Activated naive CD4-positive, alpha-beta T cell treated with anti-CD3 and anti-CD28 coated beads, Interleukin-2, amount 50 U/mL, for 72 hours (primary cell): ENCODE measurements at regions not wholly inside any gene's neighbourhood (a gene's known extent, or its start where the extent isn't known, plus 50 kb on each side); places are given as distances from the start of the nearest gene placed in this dataset.

Experiments used
- ATAC-seq, 2 donors: fragments of 150-1000 bp; cut with Tn5 transposase; 2 replicates each; pipeline ENCODE4 v1.10.0; 2021; ENCODE audit warnings: mild to moderate bottlenecking in 2 of 2, moderate library complexity in 2 of 2
- DNase-seq, 2 donors: peaks; one replicate each; pipeline ENCODE4 v3.0.0; 2021 to 2022; ENCODE audit warnings: low spot score in 2 of 2
- H3K27ac Mint-ChIP-seq, 2 donors: one replicate each; pipeline ENCODE4 v1.8.0; 2022; ENCODE audit warnings: mild to moderate bottlenecking in 2 of 2, mixed read lengths in 2 of 2
- H3K36me3 Mint-ChIP-seq, 2 donors: one replicate each; pipeline ENCODE4 v1.8.0; 2022; ENCODE audit warnings: mixed read lengths in 2 of 2
- H3K9me3 Mint-ChIP-seq, 2 donors: one replicate each; pipeline ENCODE4 v1.8.0; 2022; ENCODE audit warnings: mixed read lengths in 2 of 2

DNA sequence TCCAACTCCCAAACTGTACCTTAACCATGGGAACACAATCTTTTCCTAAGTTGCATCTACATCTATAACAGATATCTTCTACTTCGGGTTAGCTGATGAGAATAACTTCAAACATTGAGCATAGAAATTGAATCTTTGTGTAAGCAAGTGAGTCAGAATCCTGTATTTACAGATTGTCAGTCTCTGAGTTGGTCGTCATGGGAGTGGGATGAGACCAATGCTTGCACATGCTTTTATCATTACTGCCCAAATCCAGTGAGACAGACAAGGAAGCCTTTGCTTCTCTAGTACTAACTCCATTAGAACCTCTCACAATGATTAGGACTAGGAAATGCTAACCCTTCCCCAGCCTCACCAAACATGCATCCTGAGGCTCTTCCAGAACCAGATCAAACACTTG, 587.1 kb upstream of the ZNF717 start:
- no peak for DNase-seq
- no peak for ATAC-seq
- Mint-ChIP-seq H3K9me3 (peaks cover 16 to 21% of the 10 kb centered on the region in 2 donors), H3K36me3 (no peaks in the 10 kb centered on the region), H3K27ac (no peak overlapping the region)

DNA sequence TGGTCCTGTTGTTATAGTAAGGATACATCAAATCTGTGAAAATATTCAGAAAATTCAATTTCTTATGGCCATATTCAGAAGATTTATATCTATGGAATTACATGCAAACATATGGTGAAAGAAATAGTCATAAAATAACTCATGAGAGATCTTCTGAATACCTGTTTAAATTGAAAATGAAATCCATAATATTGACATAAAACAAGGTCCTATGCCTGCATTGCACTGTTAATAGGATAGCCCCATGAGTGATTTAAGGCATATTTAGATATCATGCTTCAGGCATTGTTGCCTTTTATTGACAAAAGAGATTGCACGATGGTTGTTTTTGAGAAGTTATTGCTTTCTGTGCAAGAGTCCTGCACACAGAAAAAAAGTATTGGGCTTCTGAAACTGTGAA, 591.7 kb upstream of the ZNF717 start:
- no peaks in the 10 kb centered on the region for H3K36me3 Mint-ChIP-seq
- DNase-seq (no peak), ATAC-seq (no peak)
- H3K9me3 Mint-ChIP-seq: peaks cover 13 to 16% of the 10 kb centered on the region in 2 donors
- no peak overlapping the region for H3K27ac Mint-ChIP-seq

DNA sequence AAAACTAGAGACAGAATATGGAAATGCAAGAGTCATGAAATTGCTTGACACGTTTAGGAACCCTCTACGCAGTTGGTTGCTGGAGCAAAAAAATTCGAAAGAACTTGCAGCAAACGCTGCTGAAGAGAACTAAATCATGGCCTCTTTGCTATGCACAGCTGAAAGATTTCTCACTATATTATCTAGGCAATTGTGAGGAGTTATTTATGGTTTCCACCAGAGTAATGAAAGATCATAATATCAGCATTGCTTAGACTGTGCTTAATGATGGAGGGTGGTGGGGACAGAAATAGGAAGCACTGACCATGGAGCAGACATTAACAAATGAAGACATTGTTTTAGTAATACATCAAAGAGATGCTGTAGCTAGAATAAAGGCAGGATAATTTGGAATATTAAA, 593.4 kb upstream of the ZNF717 start:
- peaks cover 9 to 16% of the 10 kb centered on the region in 2 donors for H3K9me3 Mint-ChIP-seq
- no peak overlapping the region for H3K27ac Mint-ChIP-seq
- no peak for ATAC-seq
- no peaks in the 10 kb centered on the region for H3K36me3 Mint-ChIP-seq
- no peak for DNase-seq

DNA sequence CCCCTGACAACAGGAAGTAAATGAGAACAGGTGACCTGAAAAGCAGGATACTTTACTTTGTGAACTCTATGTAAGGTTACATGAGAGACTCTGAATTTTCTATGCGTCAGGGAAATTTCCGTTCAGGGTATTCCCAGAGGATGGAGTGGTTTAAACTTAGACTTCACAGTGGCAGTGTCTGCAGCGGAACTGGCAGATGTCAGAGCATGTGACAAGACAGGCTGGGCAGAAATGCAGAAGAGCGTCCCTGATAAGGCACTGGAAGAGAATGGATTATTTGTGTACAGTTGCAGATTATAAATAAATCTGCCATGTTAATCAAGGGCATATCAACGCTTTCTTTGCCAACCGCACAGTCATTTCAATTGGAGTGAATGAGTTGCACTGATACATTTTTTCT, 598.4 kb upstream of the ZNF717 start:
- H3K9me3 Mint-ChIP-seq: peaks cover 15% of the 10 kb centered on the region in 2 donors
- DNase-seq (no peak), ATAC-seq (no peak)
- no peaks in the 10 kb centered on the region for H3K36me3 Mint-ChIP-seq
- no peak overlapping the region for H3K27ac Mint-ChIP-seq

DNA sequence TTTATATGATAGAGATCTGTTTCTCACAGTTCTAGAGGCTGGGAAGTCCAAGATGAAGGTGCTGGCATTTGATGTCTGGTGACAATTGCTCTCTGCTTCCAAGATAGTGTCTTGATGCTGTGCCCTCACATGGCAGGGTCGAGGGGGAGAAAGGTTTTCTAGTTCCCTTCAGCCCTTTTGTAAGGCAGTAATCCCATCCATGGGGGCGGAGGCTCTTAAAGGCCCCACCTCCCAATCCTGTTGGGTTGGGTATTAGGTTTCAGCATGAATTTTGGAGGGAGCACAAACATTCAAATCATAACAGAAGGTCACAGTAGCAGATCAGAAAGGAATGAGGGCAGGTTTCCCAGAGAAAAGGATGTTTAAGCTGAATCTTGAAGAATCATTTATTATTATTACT, 601.7 kb upstream of the ZNF717 start:
- no peak for DNase-seq
- Mint-ChIP-seq H3K9me3 (peaks cover 19 to 20% of the 10 kb centered on the region in 2 donors), H3K27ac (no peak overlapping the region), H3K36me3 (no peaks in the 10 kb centered on the region)
- ATAC-seq: no peak

DNA sequence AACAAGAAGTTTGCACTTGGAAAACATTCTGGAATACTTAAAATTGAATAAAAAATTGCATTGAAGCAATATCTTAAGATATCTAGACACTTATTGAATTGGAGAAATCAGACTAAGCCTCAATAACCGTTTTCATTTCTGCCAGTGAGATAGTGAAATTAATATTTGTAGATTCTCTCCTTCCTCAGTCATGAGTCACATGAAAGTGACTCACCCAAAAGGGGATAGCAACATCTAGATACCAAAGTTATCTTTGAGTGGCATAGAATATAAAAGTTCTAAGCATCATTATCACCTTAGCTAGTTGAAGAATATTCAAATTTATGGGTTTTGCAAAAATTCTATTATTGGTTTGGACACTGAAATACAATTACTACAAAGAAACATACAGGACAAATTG, 614.8 kb upstream of the ZNF717 start:
- DNase-seq (no peak), ATAC-seq (no peak)
- H3K36me3 Mint-ChIP-seq: no peaks in the 10 kb centered on the region
- H3K27ac Mint-ChIP-seq: no peak overlapping the region
- H3K9me3 Mint-ChIP-seq: peaks cover 11 to 15% of the 10 kb centered on the region in 2 donors

DNA sequence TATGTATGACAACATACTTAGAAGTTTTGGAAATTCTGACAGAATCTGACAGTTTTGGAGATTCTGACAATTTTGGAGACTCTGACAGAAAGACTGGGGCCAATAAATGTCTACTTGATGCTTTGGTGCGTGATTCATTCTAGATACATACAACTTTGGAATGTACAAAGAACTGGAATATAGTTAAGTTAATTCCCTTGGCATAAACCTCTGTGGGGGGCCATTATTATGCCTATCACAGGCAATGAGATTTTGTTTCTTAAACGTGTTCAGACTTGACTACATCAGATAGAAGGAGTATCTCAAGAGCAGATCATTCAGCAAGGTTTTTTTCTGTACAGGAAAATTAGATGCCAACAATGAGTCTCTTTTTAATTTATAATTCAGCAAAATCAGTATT, 617.6 kb upstream of the ZNF717 start:
- no peaks in the 10 kb centered on the region for H3K36me3 Mint-ChIP-seq
- ATAC-seq (no peak), DNase-seq (no peak)
- no peak overlapping the region for H3K27ac Mint-ChIP-seq
- H3K9me3 Mint-ChIP-seq: peaks cover 17 to 22% of the 10 kb centered on the region in 2 donors

DNA sequence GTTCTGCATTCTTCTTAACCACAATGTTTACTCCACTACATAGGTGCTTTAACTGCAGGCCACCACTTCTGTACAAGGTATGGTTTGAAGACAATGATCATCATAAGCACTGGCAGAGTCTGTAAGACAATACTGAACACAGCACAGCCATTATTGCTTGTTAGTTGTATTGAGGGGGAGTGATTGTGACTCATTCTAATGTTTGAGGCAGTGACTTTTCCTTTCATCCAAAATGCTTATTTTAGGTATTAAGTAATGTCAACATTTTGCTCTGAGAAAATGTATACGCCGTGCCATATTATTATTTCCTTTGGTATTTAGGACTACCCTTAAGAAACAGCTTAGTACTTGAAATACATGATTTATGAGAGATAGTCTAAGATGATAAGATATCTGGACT, 618.2 kb upstream of the ZNF717 start:
- DNase-seq: no peak
- Mint-ChIP-seq H3K9me3 (peaks cover 17 to 22% of the 10 kb centered on the region in 2 donors), H3K27ac (no peak overlapping the region), H3K36me3 (no peaks in the 10 kb centered on the region)
- no peak for ATAC-seq

DNA sequence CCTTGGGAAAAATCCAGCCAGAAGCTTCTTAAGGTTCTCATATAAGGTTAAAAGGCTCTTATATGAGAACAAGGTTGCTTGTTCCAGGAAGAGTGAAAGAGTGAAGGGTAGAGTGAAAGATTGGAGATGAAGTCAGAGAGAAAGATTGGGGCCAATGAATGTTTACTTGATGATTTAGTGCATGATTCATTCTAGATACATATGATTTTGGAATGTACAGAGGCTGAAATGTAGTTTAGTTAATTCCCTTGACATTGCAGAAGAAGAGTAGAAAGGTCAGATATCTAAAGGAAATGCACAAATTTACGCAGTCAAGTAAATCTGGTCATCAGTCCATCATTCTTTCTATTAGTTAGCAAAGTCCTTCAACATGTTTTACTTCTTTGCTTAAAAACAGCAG, 619.8 kb upstream of the ZNF717 start:
- Mint-ChIP-seq H3K27ac (no peak overlapping the region), H3K9me3 (peaks cover 17 to 25% of the 10 kb centered on the region in 2 donors), H3K36me3 (no peaks in the 10 kb centered on the region)
- ATAC-seq: no peak
- DNase-seq: no peak

DNA sequence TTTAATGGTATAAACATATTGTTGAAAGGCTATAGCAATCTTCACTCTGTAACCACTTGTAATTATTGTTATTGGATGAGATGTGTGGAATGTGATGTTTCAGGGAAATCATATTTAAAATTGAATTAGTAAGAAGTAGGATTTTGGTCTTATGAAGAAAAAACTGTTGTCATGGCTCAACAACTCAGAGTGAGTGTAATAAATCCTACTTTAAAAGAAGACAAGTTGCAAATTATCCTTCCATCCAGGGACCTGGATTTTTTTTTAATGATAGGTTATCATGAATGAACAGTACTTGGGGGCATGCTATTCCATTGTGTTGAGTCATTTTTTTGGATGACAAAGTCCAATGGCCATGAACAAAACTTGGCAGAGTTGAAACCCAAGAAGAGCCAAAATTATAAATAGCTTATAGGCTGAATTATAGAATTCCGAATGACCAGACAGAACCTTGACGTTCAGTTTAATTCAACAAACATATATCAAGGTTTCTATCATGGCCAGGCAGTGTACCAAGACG, 625.5 kb upstream of the ZNF717 start:
- Mint-ChIP-seq H3K27ac (no peak overlapping the region), H3K9me3 (peaks cover 13 to 20% of the 10 kb centered on the region in 2 donors), H3K36me3 (peaks cover 0 to 6% of the 10 kb centered on the region in 2 donors)
- ATAC-seq (no peak), DNase-seq (no peak)

DNA sequence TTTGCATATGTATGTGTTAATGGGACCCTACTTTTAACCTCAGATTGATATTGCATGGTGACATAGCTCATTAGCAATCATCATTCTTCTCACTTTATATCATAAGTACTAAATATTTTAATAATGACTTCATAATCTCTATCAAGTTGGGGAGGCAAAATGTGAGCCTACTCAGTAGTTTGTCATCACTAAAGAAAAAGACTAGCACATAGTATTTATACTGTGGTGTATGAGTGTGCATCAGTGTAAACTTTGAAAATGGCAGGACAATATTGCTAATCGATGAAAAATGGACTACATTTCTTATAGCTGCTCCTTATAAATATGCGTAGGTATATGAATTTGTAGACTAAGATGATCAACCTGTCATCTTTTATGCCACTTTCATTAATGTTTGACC, 624.5 kb upstream of the ROBO2 start:
- no peak for ATAC-seq
- Mint-ChIP-seq H3K9me3 (peaks cover 6 to 17% of the 10 kb centered on the region in 2 donors), H3K27ac (no peak overlapping the region), H3K36me3 (peaks cover 0 to 6% of the 10 kb centered on the region in 2 donors)
- no peak for DNase-seq

DNA sequence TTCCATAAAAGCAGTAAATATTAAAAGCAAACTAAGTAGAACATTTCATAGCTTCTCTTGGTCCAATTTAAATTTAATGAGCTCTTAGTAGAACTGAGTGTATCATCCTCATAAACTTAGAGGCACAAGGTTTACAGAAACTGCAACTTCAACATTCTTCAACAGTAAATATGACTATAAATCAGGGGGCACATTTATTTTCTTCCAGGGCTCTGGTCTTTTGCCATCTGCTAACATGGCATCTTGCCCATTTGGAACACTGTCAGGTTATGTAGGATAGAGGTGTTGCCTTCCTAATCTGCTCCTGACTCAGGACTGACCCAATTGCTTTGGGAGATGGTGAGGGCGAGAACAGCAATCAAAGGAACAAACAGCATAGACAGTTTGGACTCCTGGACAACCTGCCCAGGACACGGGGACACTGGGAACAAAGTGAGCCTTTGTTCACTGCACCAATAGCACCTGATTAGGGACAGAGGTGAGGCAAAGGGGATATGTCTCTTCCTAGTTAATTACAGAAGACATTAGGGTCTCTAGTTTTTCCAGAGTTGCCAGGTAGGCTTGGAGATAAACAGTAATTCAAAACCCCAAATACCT, 610.2 kb upstream of the ROBO2 start:
- H3K36me3 Mint-ChIP-seq: no peaks in the 10 kb centered on the region
- H3K9me3 Mint-ChIP-seq: peaks cover 12 to 14% of the 10 kb centered on the region in 2 donors
- H3K27ac Mint-ChIP-seq: no peak overlapping the region
- ATAC-seq (no peak), DNase-seq (no peak)

DNA sequence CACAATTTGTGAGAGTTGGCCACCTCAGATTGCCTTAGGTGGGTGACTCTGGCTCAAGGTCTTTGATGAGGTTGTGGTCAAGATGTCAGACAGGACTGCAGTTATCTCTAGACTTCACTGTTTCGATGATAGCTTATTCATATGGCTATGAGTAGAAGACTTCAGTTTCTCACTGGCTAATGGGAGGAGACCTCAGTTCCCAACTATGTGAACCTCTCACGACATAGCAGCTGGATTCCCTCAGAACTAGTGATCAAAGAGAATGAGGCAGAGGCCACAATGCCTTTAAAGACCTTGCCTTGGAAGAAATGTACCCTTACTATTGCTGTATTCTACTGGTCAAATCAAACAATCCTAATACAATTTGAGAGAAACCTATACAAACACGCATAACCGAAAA, 607.5 kb upstream of the ROBO2 start:
- no peaks in the 10 kb centered on the region for H3K36me3 Mint-ChIP-seq
- no peak overlapping the region for H3K27ac Mint-ChIP-seq
- ATAC-seq: no peak
- peaks cover 4 to 10% of the 10 kb centered on the region in 2 donors for H3K9me3 Mint-ChIP-seq
- no peak for DNase-seq

DNA sequence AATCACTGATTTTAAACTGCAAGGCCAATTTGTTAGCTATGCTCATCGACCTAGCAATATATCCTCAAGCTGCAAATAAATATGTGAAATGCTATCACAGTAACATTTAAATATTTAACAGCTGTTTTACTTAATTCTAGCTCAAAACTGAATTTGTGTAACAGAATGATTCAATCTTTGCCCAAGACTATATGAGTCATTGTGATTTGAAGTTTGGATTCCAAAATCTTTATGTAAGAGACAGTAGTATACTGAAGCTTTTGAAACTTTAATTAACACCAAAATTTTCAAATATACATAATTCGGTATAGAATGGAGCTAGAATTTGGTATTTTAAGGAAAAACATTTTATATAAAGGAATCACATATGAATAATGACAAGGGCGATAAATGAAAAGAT, 603.0 kb upstream of the ROBO2 start:
- Mint-ChIP-seq H3K36me3 (no peaks in the 10 kb centered on the region), H3K9me3 (peaks cover 10 to 16% of the 10 kb centered on the region in 2 donors), H3K27ac (no peak overlapping the region)
- DNase-seq (no peak), ATAC-seq (no peak)

DNA sequence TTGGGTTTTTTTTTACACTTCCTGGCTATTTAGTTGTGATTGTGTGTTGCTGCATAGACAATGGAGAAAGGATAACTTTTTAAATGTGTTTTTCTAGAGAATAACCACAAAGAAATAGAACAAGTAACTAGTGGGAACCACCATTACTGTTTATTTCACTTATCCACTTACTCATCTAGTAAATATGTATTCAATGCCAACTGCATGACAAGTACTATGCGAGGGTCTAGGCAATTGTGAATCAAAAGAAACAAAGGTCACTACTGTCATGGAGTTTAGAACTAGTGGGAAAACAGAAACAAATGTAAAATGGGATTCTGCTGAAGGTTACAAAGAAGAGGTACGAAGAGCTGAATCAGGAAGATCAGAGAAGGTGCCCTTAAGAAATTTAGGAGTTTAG, 600.9 kb upstream of the ROBO2 start:
- Mint-ChIP-seq H3K27ac (no peak overlapping the region), H3K36me3 (no peaks in the 10 kb centered on the region), H3K9me3 (peaks cover 9 to 11% of the 10 kb centered on the region in 2 donors)
- ATAC-seq (no peak), DNase-seq (no peak)

DNA sequence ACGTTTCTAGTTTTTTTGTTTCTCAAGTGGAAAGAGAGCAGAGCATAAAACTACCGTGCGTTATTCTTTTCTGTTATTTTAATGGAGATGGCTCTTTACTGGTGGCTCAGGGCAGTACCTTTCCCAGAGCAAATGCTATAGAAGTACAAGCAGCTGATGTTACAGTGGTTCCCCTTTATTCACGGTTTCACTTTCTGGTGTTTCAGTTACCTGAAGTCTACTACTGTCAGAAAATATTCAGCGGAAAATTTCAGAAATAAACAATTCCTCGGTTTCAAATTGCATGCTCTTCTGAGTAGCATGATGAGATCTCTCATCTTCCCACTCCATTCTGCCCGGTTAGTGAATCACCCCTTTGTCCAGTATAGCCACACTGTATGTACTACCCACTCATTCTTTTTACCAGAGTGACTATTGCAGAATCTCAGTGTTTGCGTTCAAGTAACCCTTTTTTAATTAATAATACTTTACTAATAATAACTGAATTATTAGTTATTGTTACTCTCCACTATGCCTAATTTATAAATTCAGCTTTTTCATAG, 597.5 kb upstream of the ROBO2 start:
- no peak for DNase-seq
- H3K36me3 Mint-ChIP-seq: no peaks in the 10 kb centered on the region
- H3K9me3 Mint-ChIP-seq: peaks cover 6 to 11% of the 10 kb centered on the region in 2 donors
- no peak overlapping the region for H3K27ac Mint-ChIP-seq
- ATAC-seq: no peak

DNA sequence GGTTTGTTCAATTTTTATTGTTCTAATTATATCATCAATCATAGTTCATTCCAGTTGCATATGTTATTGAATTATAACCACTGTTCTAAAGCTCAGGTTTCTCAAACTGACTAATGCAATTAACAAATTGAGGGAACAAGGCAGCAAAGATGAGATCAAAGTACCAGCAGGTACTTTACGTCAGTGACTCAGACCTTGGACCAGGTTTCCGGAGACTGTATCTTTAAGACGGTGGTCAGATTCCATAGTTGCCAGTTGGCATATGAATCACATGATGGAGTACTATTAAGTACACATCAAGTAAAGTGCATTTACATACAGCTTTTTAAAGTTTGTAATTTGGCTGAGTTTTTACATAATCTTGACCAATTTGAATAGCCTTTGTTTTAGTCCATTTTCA, 583.6 kb upstream of the ROBO2 start:
- peaks cover 5 to 22% of the 10 kb centered on the region in 2 donors for H3K9me3 Mint-ChIP-seq
- H3K27ac Mint-ChIP-seq: no peak overlapping the region
- no peak for ATAC-seq
- DNase-seq: no peak
- H3K36me3 Mint-ChIP-seq: peaks cover 0 to 6% of the 10 kb centered on the region in 2 donors

DNA sequence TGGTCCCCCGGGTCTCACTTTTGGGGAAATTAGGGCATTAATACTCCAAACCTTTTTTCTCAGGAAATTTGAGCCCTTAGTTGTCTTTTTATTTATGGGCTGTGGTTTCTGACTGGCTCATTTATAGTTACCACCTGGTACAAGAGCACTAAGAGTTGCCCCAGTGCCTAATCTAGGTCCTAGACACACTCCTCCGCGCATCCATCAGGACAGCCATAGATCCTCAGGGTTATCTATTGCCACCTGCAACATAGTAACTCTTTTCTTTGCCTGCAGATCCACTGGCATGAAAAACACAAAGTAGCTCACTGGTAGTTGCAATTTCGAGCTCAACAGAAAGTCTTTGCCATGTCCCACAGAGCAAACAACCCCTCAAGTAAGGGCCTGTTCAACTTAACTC, 576.4 kb upstream of the ROBO2 start:
- peaks cover 0 to under 1% of the 10 kb centered on the region in 2 donors for H3K36me3 Mint-ChIP-seq
- ATAC-seq: no peak
- H3K27ac Mint-ChIP-seq: no peak overlapping the region
- peaks cover 7 to 23% of the 10 kb centered on the region in 2 donors for H3K9me3 Mint-ChIP-seq
- no peak for DNase-seq
